ENCODE measurements at regions not wholly inside any gene's neighbourhood (a gene's known extent, or its start where the extent isn't known, plus 50 kb on each side); places are given as distances from the start of the nearest gene placed in this dataset.

DNA sequence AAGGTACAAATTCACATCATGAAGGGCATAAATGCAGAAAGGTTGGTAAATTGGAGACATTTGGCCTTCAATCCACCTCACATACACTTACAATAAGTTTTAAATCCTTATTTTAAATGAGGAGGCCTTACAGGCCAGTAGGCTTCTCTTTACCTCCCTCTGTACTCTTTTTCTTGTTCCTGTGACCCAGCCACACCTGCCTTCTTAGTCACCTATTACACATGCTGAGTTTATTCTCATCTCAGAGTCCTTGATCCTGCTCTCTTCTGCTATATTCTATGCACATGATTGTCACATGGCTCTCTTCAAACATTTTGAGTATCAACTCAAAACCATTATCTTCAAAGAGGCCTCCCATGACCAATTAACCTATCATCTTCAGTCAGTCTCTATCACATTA is 491.5 kb downstream of the SATB2 start:
- intact Hi-C loops (cut with micrococcal nuclease): no loop called here

GRCh38 chr2:198961547-198961946 is 496.2 kb downstream of the SATB2 start:
- intact Hi-C loops (cut with micrococcal nuclease): no loop called here
- H3K27ac Mint-ChIP-seq: no peak overlapping the region
- no peak overlapping the region for H3K4me3 Mint-ChIP-seq
- no peaks in the 10 kb centered on the region for H3K9me3 Mint-ChIP-seq
- DNase-seq: no peak
- no peaks in the 10 kb centered on the region for H3K4me1 Mint-ChIP-seq
- H3K36me3 Mint-ChIP-seq (ENCODE audit: low read depth): no peaks in the 10 kb centered on the region
- no peaks in the 10 kb centered on the region for H3K27me3 Mint-ChIP-seq

More for the DNA sequence above, 491.5 kb downstream of the SATB2 start:
- no peak overlapping the region for H3K27ac Mint-ChIP-seq
- no peaks in the 10 kb centered on the region for H3K36me3 Mint-ChIP-seq (ENCODE audit: low read depth)
- H3K4me3 Mint-ChIP-seq: no peak overlapping the region
- H3K27me3 Mint-ChIP-seq: no peaks in the 10 kb centered on the region
- DNase-seq: no peak
- no peaks in the 10 kb centered on the region for H3K4me1 Mint-ChIP-seq
- H3K9me3 Mint-ChIP-seq: no peaks in the 10 kb centered on the region

GRCh38 chr2:198957181-198957580 is 500.6 kb downstream of the SATB2 start:
- intact Hi-C loops (cut with micrococcal nuclease): no loop called here
- no peak overlapping the region for H3K27ac Mint-ChIP-seq
- no peak overlapping the region for H3K4me3 Mint-ChIP-seq
- H3K36me3 Mint-ChIP-seq (ENCODE audit: low read depth): no peaks in the 10 kb centered on the region
- no peaks in the 10 kb centered on the region for H3K9me3 Mint-ChIP-seq
- DNase-seq: no peak
- H3K4me1 Mint-ChIP-seq: no peaks in the 10 kb centered on the region
- no peaks in the 10 kb centered on the region for H3K27me3 Mint-ChIP-seq

GRCh38 chr2:198953328-198953727 is 504.4 kb downstream of the SATB2 start:
- Mint-ChIP-seq H3K4me1 (no peaks in the 10 kb centered on the region), H3K9me3 (no peaks in the 10 kb centered on the region), H3K4me3 (no peak overlapping the region), H3K27me3 (no peaks in the 10 kb centered on the region), H3K27ac (no peak overlapping the region), H3K36me3 (ENCODE audit: low read depth) (no peaks in the 10 kb centered on the region)
- intact Hi-C loops (cut with micrococcal nuclease): no loop called here
- DNase-seq: no peak

DNA sequence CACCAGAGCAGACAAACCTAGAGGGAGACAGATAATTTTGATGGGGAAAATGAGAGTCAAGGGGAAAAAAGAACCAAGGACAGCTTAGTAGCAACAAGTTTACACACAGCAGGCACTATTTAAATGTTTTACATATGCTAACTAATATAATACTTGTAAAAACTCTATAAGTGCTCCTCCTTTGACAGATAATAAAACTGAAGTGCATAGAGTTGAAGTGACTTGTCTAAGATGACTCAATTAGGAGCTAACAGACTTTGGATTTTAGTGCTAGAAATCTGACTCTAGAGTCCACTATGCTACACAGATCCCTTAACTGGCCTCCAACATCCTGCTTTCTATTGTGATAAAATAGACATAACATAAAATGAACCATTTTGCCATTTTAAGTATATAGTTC is 506.9 kb downstream of the SATB2 start:
- Mint-ChIP-seq H3K4me1 (no peaks in the 10 kb centered on the region), H3K27me3 (no peaks in the 10 kb centered on the region), H3K36me3 (ENCODE audit: low read depth) (no peaks in the 10 kb centered on the region), H3K9me3 (no peaks in the 10 kb centered on the region), H3K27ac (no peak overlapping the region), H3K4me3 (no peak overlapping the region)
- no peak for DNase-seq
- intact Hi-C loops (cut with micrococcal nuclease): no loop called here

DNA sequence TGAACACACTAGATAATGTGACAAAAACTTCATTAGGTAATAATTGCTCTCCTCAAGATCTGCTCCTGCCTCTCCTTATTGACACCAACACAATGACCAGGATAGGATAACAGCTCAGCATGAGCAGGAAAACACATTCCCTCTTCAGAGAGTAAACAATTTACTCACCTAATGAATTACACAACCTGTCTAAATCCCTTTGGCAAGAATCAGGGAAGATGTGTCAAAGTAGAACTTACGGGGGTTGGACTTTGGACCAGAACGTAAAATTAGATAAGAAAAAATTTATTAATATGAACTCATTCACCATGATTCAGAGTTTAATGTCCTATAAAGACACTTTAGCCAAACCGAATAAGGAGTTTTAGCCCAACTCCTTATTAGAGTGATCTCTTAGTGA is 512.2 kb downstream of the SATB2 start:
- intact Hi-C loops (cut with micrococcal nuclease): no loop called here
- Mint-ChIP-seq H3K36me3 (ENCODE audit: low read depth) (no peaks in the 10 kb centered on the region), H3K4me1 (no peaks in the 10 kb centered on the region), H3K4me3 (no peak overlapping the region), H3K27me3 (no peaks in the 10 kb centered on the region), H3K27ac (no peak overlapping the region), H3K9me3 (no peaks in the 10 kb centered on the region)
- no peak for DNase-seq

GRCh38 chr2:198930170-198930569 is 527.6 kb downstream of the SATB2 start:
- Mint-ChIP-seq H3K4me1 (no peaks in the 10 kb centered on the region), H3K36me3 (ENCODE audit: low read depth) (no peaks in the 10 kb centered on the region), H3K9me3 (no peaks in the 10 kb centered on the region), H3K4me3 (no peak overlapping the region), H3K27me3 (no peaks in the 10 kb centered on the region), H3K27ac (no peak overlapping the region)
- no peak for DNase-seq
- intact Hi-C loops (cut with micrococcal nuclease): no loop called here

DNA sequence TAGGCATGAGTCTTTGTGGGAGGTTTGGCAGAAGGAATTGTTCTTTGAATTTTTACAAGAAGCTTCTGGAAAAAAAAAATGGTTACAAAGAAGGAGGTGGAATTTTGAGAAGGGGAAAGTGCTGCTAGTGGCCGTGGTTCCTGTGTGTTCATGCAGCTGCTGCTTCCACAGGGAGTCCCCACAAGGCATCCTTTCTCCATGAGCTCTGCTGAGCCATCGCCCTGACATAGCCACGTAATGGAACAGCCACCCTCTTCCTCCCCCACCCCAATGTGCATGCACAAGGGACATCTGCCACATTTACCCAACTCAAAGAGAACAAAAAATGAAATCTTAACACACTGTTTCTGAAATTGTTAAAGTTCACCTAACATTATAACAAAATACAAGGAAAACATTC is 529.7 kb downstream of the SATB2 start:
- Mint-ChIP-seq H3K27me3 (no peaks in the 10 kb centered on the region), H3K9me3 (no peaks in the 10 kb centered on the region), H3K27ac (no peak overlapping the region), H3K4me3 (no peak overlapping the region), H3K4me1 (no peaks in the 10 kb centered on the region), H3K36me3 (ENCODE audit: low read depth) (no peaks in the 10 kb centered on the region)
- no peak for DNase-seq
- intact Hi-C loops (cut with micrococcal nuclease): no loop called here

GRCh38 chr2:198917926-198918720 is 539.6 kb downstream of the SATB2 start:
- Mint-ChIP-seq H3K27ac (no peak overlapping the region), H3K9me3 (no peaks in the 10 kb centered on the region), H3K4me1 (no peaks in the 10 kb centered on the region), H3K36me3 (ENCODE audit: low read depth) (no peaks in the 10 kb centered on the region), H3K27me3 (no peaks in the 10 kb centered on the region), H3K4me3 (no peak overlapping the region)
- intact Hi-C loops (cut with micrococcal nuclease): no loop called here
- no peak for DNase-seq

DNA sequence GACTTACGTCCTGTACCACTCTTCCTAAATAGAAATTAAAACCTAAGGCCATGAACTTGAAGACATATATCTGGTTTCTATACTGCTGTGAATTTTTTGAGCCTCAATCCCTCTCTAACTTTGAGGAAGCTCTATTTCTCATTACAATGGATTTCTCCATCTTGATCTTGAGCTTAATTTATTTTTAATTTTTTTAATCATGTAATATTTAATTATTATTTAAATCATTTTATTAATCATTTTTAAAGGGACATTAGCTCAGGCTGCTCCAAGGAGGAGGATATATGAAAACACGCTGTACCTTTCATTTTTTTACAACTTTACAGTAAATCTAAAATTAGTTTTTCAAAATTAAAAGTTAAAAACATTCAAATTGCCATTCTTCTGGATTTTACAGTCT is 540.5 kb downstream of the SATB2 start:
- no peaks in the 10 kb centered on the region for H3K9me3 Mint-ChIP-seq
- intact Hi-C loops (cut with micrococcal nuclease): no loop called here

GRCh38 chr2:198916548-198917080 is 541.1 kb downstream of the SATB2 start:
- intact Hi-C loops (cut with micrococcal nuclease): no loop called here
- H3K4me1 Mint-ChIP-seq: no peaks in the 10 kb centered on the region
- no peaks in the 10 kb centered on the region for H3K9me3 Mint-ChIP-seq
- no peaks in the 10 kb centered on the region for H3K27me3 Mint-ChIP-seq
- DNase-seq: no peak
- no peaks in the 10 kb centered on the region for H3K36me3 Mint-ChIP-seq (ENCODE audit: low read depth)
- no peak overlapping the region for H3K27ac Mint-ChIP-seq
- no peak overlapping the region for H3K4me3 Mint-ChIP-seq

More for the DNA sequence above, 540.5 kb downstream of the SATB2 start:
- Mint-ChIP-seq H3K4me3 (no peak overlapping the region), H3K27me3 (no peaks in the 10 kb centered on the region), H3K36me3 (ENCODE audit: low read depth) (no peaks in the 10 kb centered on the region), H3K4me1 (no peaks in the 10 kb centered on the region), H3K27ac (no peak overlapping the region)
- DNase-seq: no peak

DNA sequence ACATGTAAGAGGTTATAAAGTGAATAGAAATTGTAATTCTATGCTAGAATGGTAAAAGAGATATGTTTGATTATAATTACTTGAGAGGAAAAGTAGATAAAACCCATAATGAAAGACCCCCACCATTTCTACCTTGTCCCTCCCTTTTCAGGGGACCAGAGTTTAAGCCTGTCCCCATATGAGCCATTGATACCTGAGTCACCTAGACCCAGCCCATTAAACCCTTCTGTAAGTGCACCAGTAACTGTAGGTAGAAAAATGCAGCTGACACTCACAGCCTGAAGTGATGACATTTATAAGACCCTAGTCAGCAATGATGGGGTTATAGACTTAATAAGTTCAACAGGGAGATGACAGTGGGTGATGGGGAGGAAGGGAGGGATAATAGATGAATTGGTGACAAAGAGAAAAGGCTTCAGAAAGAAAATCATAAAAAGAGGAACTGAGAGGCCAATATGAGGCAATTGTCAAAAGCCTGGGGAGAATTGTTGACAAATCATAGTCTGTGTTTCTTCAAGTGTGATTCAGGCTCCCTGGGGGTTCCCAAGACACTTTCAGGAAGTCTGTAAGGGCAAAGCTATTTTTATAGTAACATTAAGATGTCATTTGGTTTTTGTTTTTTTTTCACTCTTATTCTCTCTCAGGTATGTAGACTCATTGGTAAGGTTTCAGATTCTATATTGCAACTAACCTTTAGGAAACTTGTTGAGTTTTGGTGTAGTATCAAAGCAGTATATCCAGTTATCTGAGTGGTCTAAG is 544.2 kb downstream of the SATB2 start:
- DNase-seq: no peak
- H3K4me3 Mint-ChIP-seq: no peak overlapping the region
- H3K9me3 Mint-ChIP-seq: no peaks in the 10 kb centered on the region
- no peak overlapping the region for H3K27ac Mint-ChIP-seq
- no peaks in the 10 kb centered on the region for H3K27me3 Mint-ChIP-seq
- no peaks in the 10 kb centered on the region for H3K4me1 Mint-ChIP-seq
- H3K36me3 Mint-ChIP-seq (ENCODE audit: low read depth): no peaks in the 10 kb centered on the region
- intact Hi-C loops (cut with micrococcal nuclease): no loop called here

- H3K36me3 Mint-ChIP-seq (ENCODE audit: low read depth): no peaks in the 10 kb centered on the region
- no peak overlapping the region for H3K27ac Mint-ChIP-seq
- no peak overlapping the region for H3K4me3 Mint-ChIP-seq
- no peaks in the 10 kb centered on the region for H3K4me1 Mint-ChIP-seq
- intact Hi-C loops (cut with micrococcal nuclease): no loop called here
- H3K9me3 Mint-ChIP-seq: no peaks in the 10 kb centered on the region
- no peaks in the 10 kb centered on the region for H3K27me3 Mint-ChIP-seq
- DNase-seq: no peak
Observed at GRCh38 chr2:198909525-198910267, 548.0 kb downstream of the SATB2 start.

All from activated CD4-positive, alpha-beta T cell treated with anti-CD3 and anti-CD28 coated beads, Interleukin-2, amount 10 ng/mL, durations not matched to agents 24 days and 14 days (primary cell).